ENCODE measurements at regions not wholly inside any gene's neighbourhood (a gene's known extent, or its start where the extent isn't known, plus 50 kb on each side); places are given as distances from the start of the nearest gene placed in this dataset.

GRCh38 chr20:52252664-52253063 is 61.1 kb upstream of the ZFP64 start:
- Histone ChIP-seq H3K27ac (no peak overlapping the region), H3K36me3 (ENCODE audit: insufficient read depth, low read length) (no peaks in the 10 kb centered on the region), H3K4me3 (no peak overlapping the region), H3K9me3 (ENCODE audit: low read depth, low read length) (peaks cover 3% of the 10 kb centered on the region; the same call in 1 of the 2 replicates), H3K9ac (ENCODE audit: insufficient read length) (no peak overlapping the region)
- TF ChIP-seq POLR2AphosphoS5 (IDR thresholded peaks at IDR 0.05; ENCODE audit: borderline replicate concordance, low read depth, low read length) (no peak), EZH2 (IDR thresholded peaks at IDR 0.05) (no peak), FOXP2 (optimal IDR thresholded peaks at IDR 0.05; ENCODE audit: control extremely low read depth, extremely low read length, insufficient read depth) (no peak)
- DNase-seq (ENCODE audit: low read depth, low spot score): no peak

GRCh38 chr20:52251827-52252226 is 60.2 kb upstream of the ZFP64 start:
- Histone ChIP-seq H3K4me3 (no peak overlapping the region), H3K36me3 (ENCODE audit: insufficient read depth, low read length) (no peaks in the 10 kb centered on the region), H3K27ac (no peak overlapping the region), H3K9ac (ENCODE audit: insufficient read length) (no peak overlapping the region), H3K9me3 (ENCODE audit: low read depth, low read length) (peaks cover 3% of the 10 kb centered on the region; the same call in 1 of the 2 replicates)
- DNase-seq (ENCODE audit: low read depth, low spot score): no peak
- TF ChIP-seq POLR2AphosphoS5 (IDR thresholded peaks at IDR 0.05; ENCODE audit: borderline replicate concordance, low read depth, low read length) (no peak), FOXP2 (optimal IDR thresholded peaks at IDR 0.05; ENCODE audit: control extremely low read depth, extremely low read length, insufficient read depth) (no peak), EZH2 (IDR thresholded peaks at IDR 0.05) (no peak)

GRCh38 chr20:52251136-52251700 is 59.6 kb upstream of the ZFP64 start:
- H3K4me3 ChIP-seq: no peak overlapping the region
- H3K27ac ChIP-seq: no peak overlapping the region
- no peak for DNase-seq (ENCODE audit: low read depth, low spot score)
- H3K9me3 ChIP-seq (ENCODE audit: low read depth, low read length): peaks cover 3% of the 10 kb centered on the region; the same call in 1 of the 2 replicates
- H3K9ac ChIP-seq (ENCODE audit: insufficient read length): no peak overlapping the region
- TF ChIP-seq POLR2AphosphoS5 (IDR thresholded peaks at IDR 0.05; ENCODE audit: borderline replicate concordance, low read depth, low read length) (no peak), EZH2 (IDR thresholded peaks at IDR 0.05) (no peak), FOXP2 (optimal IDR thresholded peaks at IDR 0.05; ENCODE audit: control extremely low read depth, extremely low read length, insufficient read depth) (no peak)
- H3K36me3 ChIP-seq (ENCODE audit: insufficient read depth, low read length): no peaks in the 10 kb centered on the region

GRCh38 chr20:52247548-52247947 is 56.0 kb upstream of the ZFP64 start:
- no peak for DNase-seq (ENCODE audit: low read depth, low spot score)
- H3K36me3 ChIP-seq (ENCODE audit: insufficient read depth, low read length): no peaks in the 10 kb centered on the region
- H3K9me3 ChIP-seq (ENCODE audit: low read depth, low read length): peaks cover 3% of the 10 kb centered on the region; the same call in 1 of the 2 replicates
- no peak overlapping the region for H3K27ac ChIP-seq
- H3K9ac ChIP-seq (ENCODE audit: insufficient read length): no peak overlapping the region
- H3K4me3 ChIP-seq: no peak overlapping the region
- TF ChIP-seq POLR2AphosphoS5 (IDR thresholded peaks at IDR 0.05; ENCODE audit: borderline replicate concordance, low read depth, low read length): no peak
- no peak for TF ChIP-seq EZH2 (IDR thresholded peaks at IDR 0.05)
- TF ChIP-seq FOXP2 (optimal IDR thresholded peaks at IDR 0.05; ENCODE audit: control extremely low read depth, extremely low read length, insufficient read depth): no peak

GRCh38 chr20:52246366-52246765 is 54.8 kb upstream of the ZFP64 start:
- Histone ChIP-seq H3K36me3 (ENCODE audit: insufficient read depth, low read length) (no peaks in the 10 kb centered on the region), H3K9ac (ENCODE audit: insufficient read length) (no peak overlapping the region), H3K9me3 (ENCODE audit: low read depth, low read length) (peaks cover 3% of the 10 kb centered on the region; the same call in 1 of the 2 replicates), H3K4me3 (no peak overlapping the region), H3K27ac (no peak overlapping the region)
- no peak for TF ChIP-seq POLR2AphosphoS5 (IDR thresholded peaks at IDR 0.05; ENCODE audit: borderline replicate concordance, low read depth, low read length)
- no peak for TF ChIP-seq EZH2 (IDR thresholded peaks at IDR 0.05)
- TF ChIP-seq FOXP2 (optimal IDR thresholded peaks at IDR 0.05; ENCODE audit: control extremely low read depth, extremely low read length, insufficient read depth): no peak
- no peak for DNase-seq (ENCODE audit: low read depth, low spot score)

GRCh38 chr20:52244702-52245101 is 53.1 kb upstream of the ZFP64 start:
- TF ChIP-seq EZH2 (IDR thresholded peaks at IDR 0.05): no peak
- TF ChIP-seq POLR2AphosphoS5 (IDR thresholded peaks at IDR 0.05; ENCODE audit: borderline replicate concordance, low read depth, low read length): no peak
- no peak for TF ChIP-seq FOXP2 (optimal IDR thresholded peaks at IDR 0.05; ENCODE audit: control extremely low read depth, extremely low read length, insufficient read depth)
- Histone ChIP-seq H3K9me3 (ENCODE audit: low read depth, low read length) (peaks cover 3% of the 10 kb centered on the region; the same call in 1 of the 2 replicates), H3K27ac (no peak overlapping the region), H3K36me3 (ENCODE audit: insufficient read depth, low read length) (no peaks in the 10 kb centered on the region), H3K4me3 (no peak overlapping the region), H3K9ac (ENCODE audit: insufficient read length) (no peak overlapping the region)
- no peak for DNase-seq (ENCODE audit: low read depth, low spot score)

GRCh38 chr20:52242237-52243230 is 51.0 kb upstream of the ZFP64 start:
- peak overlapping the region; percentile 66 for H3K9ac ChIP-seq (ENCODE audit: insufficient read length)

More at GRCh38 chr20:52242237-52243230, 51.0 kb upstream of the ZFP64 start:
- peak; percentile 66 for DNase-seq (ENCODE audit: low read depth, low spot score)
- Histone ChIP-seq H3K27ac (peak overlapping the region; percentile 85), H3K4me3 (peak overlapping the region; percentile 23; the same call in 1 of the 2 replicates), H3K36me3 (ENCODE audit: insufficient read depth, low read length) (no peaks in the 10 kb centered on the region), H3K9me3 (ENCODE audit: low read depth, low read length) (no peaks in the 10 kb centered on the region)
- TF ChIP-seq EZH2 (IDR thresholded peaks at IDR 0.05) (no peak), POLR2AphosphoS5 (IDR thresholded peaks at IDR 0.05; ENCODE audit: borderline replicate concordance, low read depth, low read length) (no peak), FOXP2 (optimal IDR thresholded peaks at IDR 0.05; ENCODE audit: control extremely low read depth, extremely low read length, insufficient read depth) (no peak)

Data from SK-N-MC (cell line).